CD4-positive, alpha-beta T cell treated with Interleukin-17A for 1 hour (primary cell): ENCODE measurements at regions not wholly inside any gene's neighbourhood (a gene's known extent, or its start where the extent isn't known, plus 50 kb on each side); places are given as distances from the start of the nearest gene placed in this dataset.
"Not testable (repeated sequence)": the region's sequence is repeated elsewhere in the genome, so short reads cannot be mapped to it uniquely, and the experiment has no call there.

Source experiments
- DNase-seq: peaks from one replicate; pipeline ENCODE4 v3.0.0-alpha.2; 2020

DNA sequence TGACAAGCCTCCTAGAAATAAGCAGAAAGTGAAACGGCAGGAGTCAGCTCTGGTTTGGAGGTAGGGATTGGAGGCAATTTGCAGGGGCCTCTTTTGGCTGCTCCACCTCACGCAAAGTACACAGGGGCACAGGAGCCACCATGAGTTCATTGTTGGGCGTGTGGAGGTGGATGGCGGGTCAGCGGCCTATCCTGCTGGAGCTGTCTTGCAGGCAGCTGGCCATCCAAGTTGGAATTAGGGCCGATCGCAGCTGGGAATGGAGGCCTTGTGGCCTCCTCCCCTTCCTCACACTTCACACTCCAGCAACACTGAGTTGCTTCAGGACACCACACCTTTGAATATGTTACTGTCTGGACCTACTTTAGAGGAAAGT, 171.5 kb downstream of the MYCN start:
- no peak for DNase-seq

- no peak for DNase-seq
These were observed 169.5 kb downstream of the MYCN start for GRCh38 chr2:16109821-16110310.

DNA sequence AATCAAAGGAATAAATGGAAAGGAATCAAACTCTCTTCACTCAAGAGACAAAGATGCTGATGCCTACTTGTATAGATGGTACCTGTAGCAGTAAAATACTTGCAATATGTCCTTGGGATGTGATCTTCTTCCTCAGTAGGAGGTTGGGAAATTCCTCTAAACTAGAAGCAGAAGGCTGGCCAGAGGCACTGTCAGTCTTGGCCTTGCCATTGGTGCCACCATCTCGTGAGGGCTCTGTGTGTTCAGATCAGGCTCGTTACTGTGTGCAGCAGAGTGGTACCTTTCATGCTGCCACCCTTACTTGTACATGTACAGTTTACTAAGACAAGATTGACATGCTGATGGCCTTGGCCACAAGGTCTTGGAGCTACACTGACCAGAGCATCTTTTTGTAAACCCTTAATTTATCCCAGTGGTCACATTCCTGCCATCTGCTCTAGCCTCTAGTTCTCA, 169.0 kb downstream of the MYCN start:
- no peak for DNase-seq

DNA sequence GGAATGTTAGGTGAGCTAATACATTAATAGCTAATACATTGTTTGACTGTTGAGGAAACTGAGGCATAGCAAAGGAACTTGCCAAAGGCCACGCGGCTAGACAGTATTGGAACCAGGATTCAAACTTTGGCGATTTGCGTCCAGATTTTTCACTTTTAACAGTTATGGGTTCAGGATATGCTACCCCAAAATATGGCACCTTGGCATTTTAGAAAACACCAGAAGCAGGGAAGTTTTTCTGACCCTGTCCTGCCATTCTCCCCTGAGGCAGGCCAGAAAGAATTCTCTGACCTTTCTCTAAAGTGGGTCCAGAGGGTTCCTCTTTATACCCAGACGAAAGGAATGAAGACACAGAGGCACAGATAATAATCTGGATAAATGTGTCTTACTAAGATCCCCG, 166.9 kb downstream of the MYCN start:
- DNase-seq = no peak

DNA sequence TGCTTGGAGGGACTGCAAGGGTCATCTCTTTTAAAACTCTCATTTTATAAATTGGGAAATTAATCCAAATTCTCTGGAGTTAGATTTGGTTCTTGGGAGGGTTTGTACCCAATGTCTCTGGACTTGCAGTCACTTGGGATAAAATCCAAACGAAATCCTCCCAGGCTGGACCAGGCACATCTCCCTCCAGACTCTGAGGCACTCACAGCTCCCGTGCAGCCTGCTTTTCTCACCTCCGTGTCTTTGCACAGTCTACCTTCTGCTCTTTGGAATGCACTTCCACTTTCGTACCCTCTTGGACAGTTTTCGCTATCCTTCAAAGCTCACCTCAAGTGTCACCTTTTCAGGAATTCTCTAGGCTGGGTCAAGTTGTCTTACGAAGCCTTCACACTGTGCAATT, 166.3 kb downstream of the MYCN start:
- DNase-seq = no peak

DNA sequence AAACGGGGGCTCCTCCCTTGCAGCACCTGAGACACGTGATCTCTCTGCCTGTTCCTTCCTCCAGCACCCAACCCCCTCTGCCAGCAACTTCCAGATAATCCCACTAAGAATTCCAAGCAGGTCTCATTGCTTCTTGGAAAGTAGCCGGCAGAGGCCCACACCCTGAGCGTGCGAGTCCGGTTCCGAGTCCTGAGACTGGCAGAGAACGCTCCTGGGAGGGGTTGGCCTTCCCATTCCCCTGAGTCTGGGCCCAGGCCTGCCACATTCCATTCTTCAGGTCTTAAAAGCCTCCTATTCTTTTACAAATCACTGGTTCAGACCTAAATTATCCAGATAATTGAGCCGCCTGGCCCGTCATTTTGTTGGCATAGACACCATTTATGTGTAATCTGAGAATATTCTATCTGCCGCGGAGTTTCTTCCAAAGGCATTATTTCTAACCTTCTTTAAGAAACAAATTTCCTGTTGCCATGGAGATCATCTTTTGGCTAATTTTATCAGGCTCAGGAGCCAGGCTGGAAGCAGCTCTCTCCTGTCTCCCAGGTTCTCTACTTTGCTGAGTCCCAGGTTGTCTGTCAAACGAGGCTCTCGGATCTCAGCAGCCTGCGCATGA, 165.4 kb downstream of the MYCN start:
- DNase-seq = no peak

- no peak for DNase-seq
These were observed 164.8 kb downstream of the MYCN start for GRCh38 chr2:16104949-16105668.

DNA sequence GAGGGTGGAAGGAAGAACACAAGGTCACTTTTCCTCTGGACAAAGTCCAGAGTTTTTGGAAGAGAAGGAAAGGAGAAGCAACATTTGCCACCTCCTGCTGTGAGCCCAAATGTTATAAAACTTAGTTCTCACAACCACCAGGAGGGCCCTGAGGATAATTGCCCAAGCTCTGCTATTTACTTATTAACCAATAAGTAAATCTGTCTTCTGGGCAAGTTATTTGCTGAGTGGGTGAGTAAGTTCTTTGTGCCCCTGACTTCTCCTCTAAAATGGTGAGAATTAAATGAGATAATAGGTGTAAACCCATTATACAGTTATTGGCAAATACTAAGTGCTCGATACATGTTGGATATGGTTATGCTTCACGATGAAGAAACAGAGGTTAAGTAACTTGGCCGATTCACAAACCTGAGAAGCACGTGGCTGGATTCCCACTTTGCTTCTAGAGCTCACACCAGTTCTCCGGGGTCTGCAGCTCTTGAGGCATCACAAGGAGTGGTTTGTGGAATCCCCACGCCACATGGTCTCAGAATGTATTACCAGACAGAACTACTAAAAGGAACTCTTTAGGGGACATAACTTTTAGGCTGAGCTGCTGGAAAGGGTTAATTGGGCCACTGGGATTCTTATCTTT, 164.1 kb downstream of the MYCN start:
- DNase-seq = no peak

- DNase-seq = no peak
These were observed 163.4 kb downstream of the MYCN start for GRCh38 chr2:16103614-16104314.

DNA sequence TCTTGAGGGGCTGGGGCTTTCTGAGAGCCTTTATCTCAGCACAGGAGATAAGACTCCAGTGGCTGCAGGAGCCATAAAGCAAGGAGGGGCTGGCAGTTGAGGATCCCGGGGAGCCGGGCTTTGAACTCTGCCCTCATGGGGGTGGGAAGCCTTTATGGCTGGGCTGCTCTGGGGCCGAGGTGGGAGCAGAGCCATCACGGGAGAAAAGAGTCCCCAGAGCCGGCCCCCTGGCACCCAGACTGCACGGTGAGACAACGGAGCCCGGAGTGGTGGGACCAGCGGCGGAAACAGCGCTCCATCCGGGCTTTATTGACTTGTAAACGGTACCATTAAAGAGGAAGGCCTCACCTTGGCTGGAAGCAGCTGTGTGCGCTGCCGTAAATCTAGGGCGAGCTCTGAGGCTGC, 162.6 kb downstream of the MYCN start:
- no peak for DNase-seq

- DNase-seq = no peak
These were observed 162.1 kb downstream of the MYCN start for GRCh38 chr2:16102358-16102975.

GRCh38 chr2:16101196-16101595, 160.8 kb downstream of the MYCN start:
- no peak for DNase-seq

GRCh38 chr2:16100006-16100405, 159.7 kb downstream of the MYCN start:
- no peak for DNase-seq

GRCh38 chr2:16099326-16099725, 159.0 kb downstream of the MYCN start:
- DNase-seq = no peak

- no peak for DNase-seq
These were observed 156.6 kb downstream of the MYCN start for GRCh38 chr2:16096962-16097361.

DNA sequence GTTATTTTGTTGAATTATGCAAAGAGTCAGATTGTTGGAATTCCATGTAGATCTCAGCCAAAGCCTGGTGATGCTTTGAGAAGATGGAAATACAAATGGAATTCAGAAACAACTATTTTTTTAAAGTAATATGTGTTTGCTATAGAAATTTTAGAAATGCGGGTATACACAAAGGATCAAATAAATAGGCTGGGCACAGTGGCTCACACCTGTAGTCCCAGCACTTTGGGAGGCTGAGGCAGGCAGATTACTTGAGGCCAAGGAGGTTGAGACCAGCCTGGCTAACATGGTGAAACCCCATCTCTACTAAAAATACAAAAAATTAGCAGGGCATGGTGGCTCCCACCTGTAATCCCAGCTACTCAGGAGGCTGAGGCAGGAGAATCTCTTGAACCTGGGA, 155.1 kb downstream of the MYCN start:
- DNase-seq = not testable (repeated sequence)

GRCh38 chr2:16094811-16095210, 154.5 kb downstream of the MYCN start:
- DNase-seq = no peak

DNA sequence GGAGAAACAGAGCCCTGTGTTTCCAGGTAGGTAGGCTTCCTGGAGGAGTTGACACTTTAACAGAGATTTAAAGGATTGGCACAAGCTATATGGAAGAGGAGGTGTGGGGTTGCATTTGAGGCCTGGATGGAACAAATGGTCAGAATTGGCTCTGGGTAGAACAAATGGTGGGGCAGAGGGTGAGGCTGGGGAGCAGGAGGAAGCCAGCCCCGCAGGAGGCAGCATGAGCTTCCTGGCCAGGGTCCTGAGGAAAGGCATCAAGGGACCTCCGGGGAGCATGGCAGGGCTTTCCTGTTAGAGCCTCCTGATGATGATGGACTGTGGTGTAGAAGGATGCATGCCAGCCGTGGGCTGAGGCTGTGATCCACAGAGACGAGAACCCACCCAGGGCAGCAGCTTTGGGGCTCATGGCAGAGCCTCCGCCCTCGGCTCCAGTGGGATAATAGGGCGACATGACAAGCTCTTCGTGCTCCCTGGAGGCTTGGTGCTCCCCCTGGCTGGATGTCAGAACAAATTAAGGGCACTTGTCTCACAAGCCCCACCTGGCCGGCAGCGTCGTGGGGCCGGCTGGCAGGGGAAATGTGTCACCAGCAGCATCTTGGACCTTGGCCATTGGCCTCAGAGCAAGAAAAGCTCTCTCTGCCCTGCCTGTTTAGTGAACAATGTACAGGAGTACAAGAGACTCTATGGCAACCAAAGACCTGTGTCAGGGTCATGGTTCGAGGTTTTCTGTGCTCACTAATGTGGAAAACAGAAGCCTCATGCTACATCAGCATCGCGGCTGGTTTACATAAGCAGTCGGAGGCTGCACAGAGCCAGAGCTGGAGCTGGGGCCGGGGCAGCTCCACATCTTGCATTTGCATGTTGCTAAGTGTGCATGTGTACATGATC, 153.5 kb downstream of the MYCN start:
- DNase-seq = no peak

- DNase-seq = no peak
These were observed 152.7 kb downstream of the MYCN start for GRCh38 chr2:16092861-16093638.

DNA sequence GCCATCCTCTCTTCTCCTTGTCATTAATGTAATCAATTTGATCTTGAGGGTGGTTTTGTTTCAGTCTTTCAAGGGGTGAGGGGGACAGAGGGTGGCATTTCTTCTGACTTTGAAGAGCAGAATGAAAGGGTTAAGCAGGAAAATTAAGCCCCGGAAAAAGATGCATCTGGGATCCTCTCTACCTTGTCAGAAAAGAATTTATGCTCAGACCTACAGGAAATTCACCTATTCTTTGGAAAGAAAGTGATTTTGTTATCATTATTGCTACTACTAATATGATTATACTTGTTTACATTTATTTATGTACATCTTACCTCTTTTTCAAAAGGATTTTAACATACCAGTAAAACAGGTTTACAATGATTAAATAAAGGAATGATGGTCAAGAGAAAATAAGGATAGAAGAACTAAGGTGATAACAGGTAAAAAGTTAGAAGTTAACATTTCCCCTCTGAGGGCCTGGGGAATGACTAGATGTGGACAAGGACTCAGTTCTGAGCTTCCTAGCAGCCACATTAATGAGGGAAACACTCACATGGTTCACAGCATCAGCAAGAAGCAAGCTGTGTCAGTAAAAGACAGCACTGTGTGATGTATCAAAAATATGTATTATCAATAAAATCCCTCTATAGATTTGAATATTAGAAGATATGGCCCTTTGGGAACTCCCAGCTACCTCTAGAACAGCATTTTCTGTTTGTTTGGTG, 151.4 kb downstream of the MYCN start:
- no peak for DNase-seq
